Panc1 (cell line): ENCODE measurements at regions not wholly inside any gene's neighbourhood (a gene's known extent, or its start where the extent isn't known, plus 50 kb on each side); places are given as distances from the start of the nearest gene placed in this dataset.

Source experiments
- ATAC-seq: fragments of 200-7000 bp; cut with Tn5 transposase; 2 replicates; pipeline ENCODE4 v1.9.1; 2020; ENCODE audit warnings: mild to moderate bottlenecking, moderate library complexity
- BruUV-seq: library from RNA; stranded (reverse); fragments of 400-500 nt; replicated peaks from 2 replicates; lab custom pipeline; 2021; lab: Mats Ljungman, UMichigan
- CTCF ChIA-PET: fragments of 300-600 bp; sonication (Branson Sonifier 250); formaldehyde crosslinking; loops from one replicate; lab custom pipeline; 2022; ENCODE audit warnings: antibody characterized with exemption; lab: Charles Lee
- POLR2A ChIA-PET: fragments of 300-600 bp; sonication (Branson Sonifier 250); formaldehyde crosslinking; loops from one replicate; lab custom pipeline; 2022; ENCODE audit warnings: antibody characterized with exemption; lab: Charles Lee
- DNase-seq: peaks from one replicate; pipeline ENCODE4 v3.0.0-alpha.2; 2010; ENCODE audit warnings: low read depth, low spot score
- H3K27ac ChIP-seq: 2 replicates; pipeline ENCODE4 v1.5.1; 2011; ENCODE audit warnings: mild to moderate bottlenecking, low read length, inconsistent platforms
- H3K27me3 ChIP-seq: fragments of 200-500 bp; sonication (Bioruptor generic); 2 replicates; pipeline ENCODE4 v1.6.0; 2014; ENCODE audit warnings: low read length, inconsistent platforms; ENCODE audit not compliant: control insufficient read depth, insufficient read depth
- H3K36me3 ChIP-seq: fragments of 200-500 bp; sonication (Bioruptor generic); 2 replicates; pipeline ENCODE4 v1.5.1; 2014; ENCODE audit warnings: inconsistent platforms, mild to moderate bottlenecking, low read length, moderate library complexity; ENCODE audit not compliant: control insufficient read depth, insufficient read depth
- H3K4me1 ChIP-seq: 2 replicates; pipeline ENCODE4 v1.5.1; 2011; ENCODE audit warnings: inconsistent platforms, mild to moderate bottlenecking, low read length, moderate library complexity; ENCODE audit not compliant: control insufficient read depth, insufficient read depth
- H3K4me3 ChIP-seq, 2 experiments: 2 replicates each; pipeline ENCODE4 v1.5.1; 2011 to 2012; ENCODE audit warnings: low read depth in 2 of 2, low read length in 2 of 2, mild to moderate bottlenecking in 2 of 2, inconsistent platforms in 1 of 2, moderate library complexity in 1 of 2
- H3K9me3 ChIP-seq: fragments of 200-500 bp; sonication (Bioruptor generic); 2 replicates; pipeline ENCODE4 v1.5.1; 2014; ENCODE audit warnings: low read depth, mild to moderate bottlenecking, inconsistent platforms, low read length, moderate library complexity; ENCODE audit not compliant: control insufficient read depth, insufficient read depth
- POLR2AphosphoS5 ChIP-seq: IDR thresholded peaks from 2 replicates; pipeline ENCODE4 v1.6.1; 2012; ENCODE audit warnings: mild to moderate bottlenecking, low read depth, low read length, moderate library complexity
- SIN3A ChIP-seq: IDR thresholded peaks from 2 replicates; pipeline ENCODE4 v1.6.1; 2012; ENCODE audit warnings: low read depth, mild to moderate bottlenecking, low read length, moderate library complexity, borderline replicate concordance; ENCODE audit not compliant: insufficient read depth
- TCF7L2 ChIP-seq: IDR thresholded peaks from 2 replicates; pipeline ENCODE4 v1.6.1; 2011; ENCODE audit warnings: mild to moderate bottlenecking, low read depth, low read length, inconsistent platforms
- in situ Hi-C: cut with HindIII; loops from 2 replicates; pipeline ENCODE4 v1.10.0; 2016; ENCODE audit warnings: low sequenced_read_pairs, low pct_unique_long_range_greater_than_20kb
- intact Hi-C: fragments of 100-400 bp; cut with micrococcal nuclease; formaldehyde crosslinking; loops from one replicate; pipeline ENCODE4 v1.10.0; 2022; ENCODE audit not compliant: unreplicated experiment
- TF ChIP-seq, protein P1 (sequence below): fragments of 450-650 bp; IDR thresholded peaks from 2 replicates; pipeline ENCODE4 v1.5.1; 2017; ENCODE audit warnings: mild to moderate bottlenecking
- TF ChIP-seq, protein P2 (sequence below), 2 experiments: IDR thresholded peaks; 2 replicates each; pipeline ENCODE4 v1.6.1; 2011 to 2012; ENCODE audit warnings: low read depth in 2 of 2, control low read depth in 1 of 2, low read length in 1 of 2, mild to moderate bottlenecking in 1 of 2, moderate library complexity in 1 of 2; ENCODE audit not compliant: insufficient read depth in 1 of 2

- intact Hi-C loops = no loop called here
- in situ Hi-C loops = no loop called here
- DNase-seq (no peak), ATAC-seq (no peak)
- Histone ChIP-seq H3K36me3 (no peaks in the 10 kb centered on the region), H3K27ac (no peak overlapping the region), H3K9me3 (no peaks in the 10 kb centered on the region), H3K27me3 (no peaks in the 10 kb centered on the region; the same call in 1 of the 2 replicates), H3K4me3 (no peak overlapping the region), H3K4me1 (no peaks in the 10 kb centered on the region)
- TF ChIP-seq SIN3A (no peak), TCF7L2 (no peak), POLR2AphosphoS5 (no peak)
- TF ChIP-seq, protein P1, sequence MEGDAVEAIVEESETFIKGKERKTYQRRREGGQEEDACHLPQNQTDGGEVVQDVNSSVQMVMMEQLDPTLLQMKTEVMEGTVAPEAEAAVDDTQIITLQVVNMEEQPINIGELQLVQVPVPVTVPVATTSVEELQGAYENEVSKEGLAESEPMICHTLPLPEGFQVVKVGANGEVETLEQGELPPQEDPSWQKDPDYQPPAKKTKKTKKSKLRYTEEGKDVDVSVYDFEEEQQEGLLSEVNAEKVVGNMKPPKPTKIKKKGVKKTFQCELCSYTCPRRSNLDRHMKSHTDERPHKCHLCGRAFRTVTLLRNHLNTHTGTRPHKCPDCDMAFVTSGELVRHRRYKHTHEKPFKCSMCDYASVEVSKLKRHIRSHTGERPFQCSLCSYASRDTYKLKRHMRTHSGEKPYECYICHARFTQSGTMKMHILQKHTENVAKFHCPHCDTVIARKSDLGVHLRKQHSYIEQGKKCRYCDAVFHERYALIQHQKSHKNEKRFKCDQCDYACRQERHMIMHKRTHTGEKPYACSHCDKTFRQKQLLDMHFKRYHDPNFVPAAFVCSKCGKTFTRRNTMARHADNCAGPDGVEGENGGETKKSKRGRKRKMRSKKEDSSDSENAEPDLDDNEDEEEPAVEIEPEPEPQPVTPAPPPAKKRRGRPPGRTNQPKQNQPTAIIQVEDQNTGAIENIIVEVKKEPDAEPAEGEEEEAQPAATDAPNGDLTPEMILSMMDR = no peak
- TF ChIP-seq, protein P2, sequence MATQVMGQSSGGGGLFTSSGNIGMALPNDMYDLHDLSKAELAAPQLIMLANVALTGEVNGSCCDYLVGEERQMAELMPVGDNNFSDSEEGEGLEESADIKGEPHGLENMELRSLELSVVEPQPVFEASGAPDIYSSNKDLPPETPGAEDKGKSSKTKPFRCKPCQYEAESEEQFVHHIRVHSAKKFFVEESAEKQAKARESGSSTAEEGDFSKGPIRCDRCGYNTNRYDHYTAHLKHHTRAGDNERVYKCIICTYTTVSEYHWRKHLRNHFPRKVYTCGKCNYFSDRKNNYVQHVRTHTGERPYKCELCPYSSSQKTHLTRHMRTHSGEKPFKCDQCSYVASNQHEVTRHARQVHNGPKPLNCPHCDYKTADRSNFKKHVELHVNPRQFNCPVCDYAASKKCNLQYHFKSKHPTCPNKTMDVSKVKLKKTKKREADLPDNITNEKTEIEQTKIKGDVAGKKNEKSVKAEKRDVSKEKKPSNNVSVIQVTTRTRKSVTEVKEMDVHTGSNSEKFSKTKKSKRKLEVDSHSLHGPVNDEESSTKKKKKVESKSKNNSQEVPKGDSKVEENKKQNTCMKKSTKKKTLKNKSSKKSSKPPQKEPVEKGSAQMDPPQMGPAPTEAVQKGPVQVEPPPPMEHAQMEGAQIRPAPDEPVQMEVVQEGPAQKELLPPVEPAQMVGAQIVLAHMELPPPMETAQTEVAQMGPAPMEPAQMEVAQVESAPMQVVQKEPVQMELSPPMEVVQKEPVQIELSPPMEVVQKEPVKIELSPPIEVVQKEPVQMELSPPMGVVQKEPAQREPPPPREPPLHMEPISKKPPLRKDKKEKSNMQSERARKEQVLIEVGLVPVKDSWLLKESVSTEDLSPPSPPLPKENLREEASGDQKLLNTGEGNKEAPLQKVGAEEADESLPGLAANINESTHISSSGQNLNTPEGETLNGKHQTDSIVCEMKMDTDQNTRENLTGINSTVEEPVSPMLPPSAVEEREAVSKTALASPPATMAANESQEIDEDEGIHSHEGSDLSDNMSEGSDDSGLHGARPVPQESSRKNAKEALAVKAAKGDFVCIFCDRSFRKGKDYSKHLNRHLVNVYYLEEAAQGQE (IDR thresholded peaks at IDR 0.05; ENCODE audit: insufficient read depth in 1 of 2, low read depth in 2 of 2, low read length in 1 of 2) = no peak
- POLR2A ChIA-PET = no interaction called here
- no TSS peak for BruUV-seq
- CTCF ChIA-PET = no interaction called here
These were observed 51.8 kb upstream of the MED9 start for GRCh38 chr17:17425005-17425404.

DNA sequence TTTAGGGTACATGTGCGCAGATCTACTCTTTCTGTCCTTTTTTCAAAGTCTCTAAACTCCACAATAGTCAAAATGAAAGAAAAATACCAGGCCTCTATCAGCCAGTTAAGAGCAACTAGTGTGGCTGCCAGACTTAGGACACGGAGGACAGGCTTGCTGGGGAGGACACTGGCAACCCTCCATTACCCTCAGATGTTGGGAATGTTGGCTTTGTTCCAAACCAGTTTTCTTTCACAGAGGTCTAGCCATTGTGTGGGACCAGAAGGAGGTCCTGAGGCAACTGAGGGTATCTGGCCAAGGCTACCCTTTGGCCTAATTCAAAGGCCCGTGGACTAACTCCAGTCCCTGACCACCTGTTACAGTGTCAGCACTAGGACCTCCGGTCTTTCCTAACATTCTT lies 51.2 kb upstream of the MED9 start:
- no TSS peak for BruUV-seq
- in situ Hi-C loops = no loop called here

More for the DNA sequence above, 51.2 kb upstream of the MED9 start:
- Histone ChIP-seq H3K27me3 (no peaks in the 10 kb centered on the region; the same call in 1 of the 2 replicates), H3K27ac (no peak overlapping the region), H3K4me1 (no peaks in the 10 kb centered on the region), H3K36me3 (no peaks in the 10 kb centered on the region), H3K9me3 (no peaks in the 10 kb centered on the region), H3K4me3 (no peak overlapping the region)
- ChIA-PET CTCF (no interaction called here), POLR2A (no interaction called here)
- TF ChIP-seq, protein P1 = no peak
- intact Hi-C loops = no loop called here
- ATAC-seq = no peak
- no peak for DNase-seq
